Activated T-helper 1 cell treated with anti-CD3 and anti-CD28 coated beads, Interleukin-12 subunit alpha, Interleukin-12 subunit beta, Interleukin-2, Interleukin-4 antibody, amounts not matched to agents 30 ng/mL and 10 ng/mL and 1 ng/mL, durations not matched to agents 14 hours and 24 hours and 36 hours (primary cell): ENCODE measurements at regions not wholly inside any gene's neighbourhood (a gene's known extent, or its start where the extent isn't known, plus 50 kb on each side); places are given as distances from the start of the nearest gene placed in this dataset.
A peak's percentile ranks its signal among the peaks of the same experiment; 100 is the strongest.

ENCODE experiments used
- DNase-seq: peaks from one replicate; pipeline ENCODE4 v3.0.0; 2021; ENCODE audit warnings: low spot score
- H3K27ac Mint-ChIP-seq: one replicate; pipeline ENCODE4 v1.8.0; 2021; ENCODE audit warnings: mild to moderate bottlenecking, mixed read lengths
- H3K27me3 Mint-ChIP-seq: one replicate; pipeline ENCODE4 v1.8.0; 2022; ENCODE audit warnings: mild to moderate bottlenecking, moderate library complexity, mixed read lengths; ENCODE audit not compliant: insufficient read depth
- H3K36me3 Mint-ChIP-seq: one replicate; pipeline ENCODE4 v1.8.0; 2021; ENCODE audit warnings: low read depth, mixed read lengths
- H3K4me1 Mint-ChIP-seq: one replicate; pipeline ENCODE4 v1.8.0; 2021; ENCODE audit warnings: low read depth, mixed read lengths
- H3K4me3 Mint-ChIP-seq: one replicate; pipeline ENCODE4 v1.8.0; 2021; ENCODE audit warnings: mild to moderate bottlenecking, moderate library complexity, mixed read lengths
- H3K9me3 Mint-ChIP-seq: one replicate; pipeline ENCODE4 v1.8.0; 2021; ENCODE audit warnings: mixed read lengths
- intact Hi-C: fragments of 100-400 bp; cut with micrococcal nuclease; formaldehyde crosslinking; loops from one replicate; pipeline ENCODE4 v1.15.1; 2024

DNA sequence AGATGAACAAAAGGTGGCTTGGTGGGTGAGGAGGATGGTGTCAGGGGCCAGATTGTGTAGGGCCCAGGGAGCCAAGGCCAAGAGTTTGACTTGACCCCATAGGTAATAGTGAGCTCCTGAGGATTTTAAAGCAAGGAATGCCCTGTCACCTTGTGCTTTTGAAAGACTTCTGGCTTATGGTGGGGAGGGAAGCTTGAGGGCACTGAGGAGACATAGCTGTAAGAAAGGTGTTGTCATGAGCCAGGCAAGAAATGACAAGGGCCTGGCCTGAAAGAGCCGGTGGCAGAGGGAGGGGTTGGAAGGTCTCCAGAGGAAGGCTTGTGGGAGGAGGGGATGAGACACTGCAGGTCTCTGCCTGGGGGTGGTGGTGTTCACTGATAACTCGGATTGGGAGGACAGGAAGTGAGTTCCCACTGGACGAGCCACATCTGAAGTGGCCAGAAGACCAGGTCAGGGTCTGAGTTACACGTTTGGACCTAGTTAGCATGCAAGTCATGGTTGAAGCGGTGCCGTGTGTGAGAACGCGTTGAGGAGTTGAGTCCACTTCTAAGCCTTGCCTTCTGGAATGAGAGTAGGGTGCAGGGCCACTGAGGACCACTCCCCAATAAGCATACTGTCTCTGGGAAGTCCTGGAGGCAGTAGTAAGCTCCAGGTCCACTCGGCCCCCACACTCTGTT lies 64.3 kb downstream of the TET3 start:
- H3K27me3 Mint-ChIP-seq, result no peaks in the 10 kb centered on the region

DNA sequence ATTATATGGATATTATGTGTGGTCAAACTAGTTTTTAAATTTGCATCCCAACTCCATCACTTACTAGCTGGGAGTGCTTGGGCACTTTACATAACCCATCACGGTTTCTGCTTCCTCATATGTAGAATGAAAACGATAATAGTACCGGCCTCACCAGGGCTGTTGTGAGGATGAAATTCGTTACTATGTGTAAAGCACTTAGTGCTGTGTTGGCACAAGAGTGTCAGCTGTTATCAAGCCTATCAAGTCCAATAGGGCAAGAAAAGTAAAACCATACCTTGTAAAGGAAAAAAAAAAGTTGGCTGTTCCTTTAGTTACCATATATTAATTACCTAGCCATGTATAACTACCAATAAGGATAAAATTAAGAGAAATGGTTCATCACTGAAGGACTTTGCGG lies 65.4 kb downstream of the TET3 start:
- intact Hi-C loops, result no loop called here
- Mint-ChIP-seq H3K9me3 (no peaks in the 10 kb centered on the region), H3K27me3 (no peaks in the 10 kb centered on the region), H3K4me3 (no peak overlapping the region), H3K36me3 (peaks cover 10% of the 10 kb centered on the region), H3K27ac (no peak overlapping the region), H3K4me1 (peaks cover 17% of the 10 kb centered on the region)
- no peak for DNase-seq

More for the DNA sequence above, 64.3 kb downstream of the TET3 start:
- H3K4me1 Mint-ChIP-seq, result peaks cover 12% of the 10 kb centered on the region
- no peaks in the 10 kb centered on the region for H3K9me3 Mint-ChIP-seq
- DNase-seq, result no peak
- intact Hi-C loops, result no loop called here
- H3K36me3 Mint-ChIP-seq, result peaks cover 9% of the 10 kb centered on the region
- no peak overlapping the region for H3K4me3 Mint-ChIP-seq
- peak overlapping the region; percentile 24 for H3K27ac Mint-ChIP-seq

DNA sequence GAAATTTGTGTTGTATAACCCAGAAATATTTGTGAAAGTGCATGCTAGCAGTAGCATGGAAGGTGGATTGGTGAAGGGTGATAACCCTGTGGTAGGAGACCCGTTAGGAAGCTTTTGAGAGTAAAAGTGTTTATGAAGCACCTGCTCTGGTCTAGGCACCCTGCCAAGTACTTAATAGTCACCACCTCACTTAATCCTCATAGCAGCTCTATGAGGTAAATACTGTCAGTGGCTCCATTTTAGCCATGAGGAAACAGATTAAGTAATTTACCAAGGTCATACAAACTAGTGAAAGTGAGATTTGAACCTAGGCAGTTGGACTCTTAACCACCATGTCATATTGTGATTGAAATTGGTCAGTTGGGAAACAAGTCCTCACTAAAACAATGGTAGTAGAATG lies 66.8 kb downstream of the TET3 start:
- H3K27me3 Mint-ChIP-seq, result no peaks in the 10 kb centered on the region
- H3K27ac Mint-ChIP-seq, result no peak overlapping the region
- H3K4me3 Mint-ChIP-seq, result no peak overlapping the region
- H3K9me3 Mint-ChIP-seq, result no peaks in the 10 kb centered on the region
- intact Hi-C loops, result no loop called here
- peaks cover 17% of the 10 kb centered on the region for H3K4me1 Mint-ChIP-seq
- no peak for DNase-seq
- H3K36me3 Mint-ChIP-seq, result peaks cover 12% of the 10 kb centered on the region

DNA sequence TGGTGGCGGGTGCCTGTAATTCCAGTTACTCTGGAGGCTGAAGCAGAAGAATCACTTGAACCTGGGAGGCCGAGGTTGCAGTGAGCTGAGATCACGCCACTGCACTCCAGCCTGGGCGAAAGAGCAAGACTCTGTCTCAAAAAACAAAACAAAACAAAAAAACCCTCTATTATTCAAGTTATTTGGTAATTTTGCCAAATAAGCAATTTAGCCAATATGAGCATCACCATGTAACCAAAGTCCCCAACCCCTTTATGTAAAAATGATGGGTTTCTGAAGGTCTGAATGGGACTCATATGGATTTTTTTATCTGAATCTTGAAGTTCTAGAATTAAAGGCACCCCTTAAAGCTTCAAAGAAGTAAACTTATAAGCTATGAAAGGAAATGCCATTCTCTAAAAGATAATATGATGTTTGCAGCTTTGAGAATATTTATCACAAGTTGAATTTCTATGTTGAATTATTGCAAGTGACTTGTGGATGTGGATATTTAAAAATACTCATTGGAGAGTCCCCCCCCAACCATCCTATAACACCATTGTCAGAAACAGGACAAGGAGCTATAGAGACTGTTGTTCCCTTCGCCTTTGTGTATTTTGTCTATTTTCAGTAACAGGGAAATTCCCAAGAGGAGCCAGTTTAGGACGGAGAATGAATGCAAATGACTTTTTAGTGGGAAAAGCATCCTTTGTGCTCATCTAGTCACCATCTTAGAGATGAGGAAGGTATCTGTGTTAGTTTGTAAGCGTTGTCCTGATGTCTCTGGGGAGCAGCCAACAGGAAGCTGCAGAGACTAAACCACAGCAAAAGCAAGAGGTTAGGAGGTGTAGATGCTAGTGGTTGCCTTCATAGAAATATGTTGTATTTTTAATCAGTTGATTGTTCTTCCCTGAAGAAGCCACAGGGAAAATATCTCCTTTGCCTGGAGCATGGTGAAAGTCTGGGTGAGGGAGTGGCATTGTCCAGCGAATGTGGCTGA lies 68.3 kb downstream of the TET3 start:
- peak; percentile 27 for DNase-seq
- Mint-ChIP-seq H3K27me3 (no peaks in the 10 kb centered on the region), H3K4me1 (peaks cover 17% of the 10 kb centered on the region), H3K36me3 (peaks cover 8% of the 10 kb centered on the region), H3K4me3 (peak overlapping the region; percentile 31), H3K9me3 (no peaks in the 10 kb centered on the region), H3K27ac (peak overlapping the region; percentile 36)
- intact Hi-C loops, result no loop called here

DNA sequence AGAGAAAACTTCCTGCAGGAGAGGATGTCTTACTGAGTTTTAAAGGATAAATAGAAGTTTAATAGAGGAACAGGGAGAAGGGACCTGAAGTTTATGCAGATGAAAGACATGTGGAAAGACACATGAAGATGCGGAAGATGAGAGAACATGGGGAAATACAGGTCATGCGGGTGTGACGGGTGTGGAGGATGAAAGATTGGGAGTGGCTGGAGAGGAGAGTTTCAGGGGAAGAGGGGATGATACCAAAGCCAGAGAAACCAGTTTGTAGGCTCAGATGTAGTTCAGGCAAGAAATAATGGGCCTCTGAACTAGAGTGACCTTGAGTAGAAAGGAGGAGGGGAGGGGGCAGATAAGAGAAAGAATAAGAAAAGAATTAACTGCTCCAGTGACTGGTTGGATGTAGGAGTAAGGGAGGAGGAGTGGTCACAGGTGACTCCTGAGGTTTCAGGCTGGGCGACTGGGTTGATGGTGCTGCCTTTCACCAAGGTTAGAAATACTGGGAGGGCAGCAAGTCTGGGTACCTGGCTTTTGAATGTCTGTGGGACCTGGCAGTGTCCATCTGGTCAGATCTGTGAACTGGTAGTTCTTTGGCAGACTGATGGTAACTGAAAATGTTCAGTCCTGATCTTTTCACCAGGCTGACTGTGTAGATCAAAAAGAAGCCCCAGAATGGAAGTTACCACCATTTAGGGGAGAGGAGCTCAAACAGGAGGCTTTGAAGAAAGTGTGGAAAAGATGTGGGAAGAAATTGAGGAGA lies 69.4 kb downstream of the TET3 start:
- Mint-ChIP-seq H3K36me3 (peaks cover 8% of the 10 kb centered on the region), H3K4me1 (peaks cover 17% of the 10 kb centered on the region), H3K27ac (peak overlapping the region; percentile 26), H3K27me3 (no peaks in the 10 kb centered on the region), H3K4me3 (no peak overlapping the region), H3K9me3 (no peaks in the 10 kb centered on the region)
- DNase-seq, result no peak
- intact Hi-C loops, result no loop called here

DNA sequence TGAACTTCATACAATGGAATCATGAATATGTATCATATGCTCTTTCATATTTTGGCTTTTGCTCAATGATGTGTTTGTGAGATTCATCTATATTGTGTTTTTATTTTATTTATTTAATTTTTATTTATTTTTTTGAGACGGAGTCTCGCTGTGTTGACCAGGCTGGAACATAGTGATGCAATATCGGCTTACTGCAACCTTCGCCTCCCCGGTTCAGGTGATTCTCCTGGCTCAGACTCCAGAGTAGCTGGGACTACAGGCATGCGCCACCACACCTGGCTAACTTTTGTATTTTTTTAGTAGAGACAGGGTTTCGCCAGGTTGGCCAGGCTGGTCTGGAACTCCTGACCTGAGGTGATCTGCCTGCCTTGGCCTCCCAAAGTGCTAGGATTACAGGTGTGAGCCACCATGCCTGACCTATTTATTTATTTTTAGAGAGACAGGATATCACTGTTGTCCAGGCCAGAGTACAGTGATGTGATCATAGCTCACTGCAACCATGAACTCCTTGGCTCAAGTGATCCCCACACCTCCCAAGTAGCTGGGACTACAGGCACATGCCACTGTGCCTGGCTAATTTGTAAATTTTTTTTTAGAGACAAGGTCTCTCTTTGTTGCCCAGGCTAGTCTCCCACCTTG lies 74.5 kb downstream of the TET3 start:
- intact Hi-C loops, result no loop called here
- DNase-seq, result no peak
- Mint-ChIP-seq H3K27ac (no peak overlapping the region), H3K4me1 (peaks cover 3% of the 10 kb centered on the region), H3K36me3 (peaks cover 4% of the 10 kb centered on the region), H3K4me3 (no peak overlapping the region), H3K27me3 (no peaks in the 10 kb centered on the region), H3K9me3 (no peaks in the 10 kb centered on the region)

DNA sequence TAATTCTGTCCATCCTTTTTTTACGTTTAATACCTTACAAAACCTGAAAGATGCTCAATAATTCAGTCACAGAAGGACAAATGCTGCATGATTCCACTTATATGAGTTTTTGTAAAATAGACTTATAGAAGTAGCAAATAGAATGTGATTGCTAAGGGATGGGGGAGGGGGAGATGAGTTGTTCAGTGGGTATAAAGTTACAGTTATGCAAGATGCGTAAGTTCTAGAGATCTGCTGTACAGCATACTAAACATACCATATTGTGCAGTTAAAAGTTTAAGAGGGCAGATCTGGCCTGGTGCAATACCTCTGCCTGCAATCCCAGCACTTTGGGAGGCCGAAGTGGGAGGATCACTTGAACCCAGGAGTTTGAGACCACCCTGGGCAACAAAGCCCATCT lies 78.8 kb downstream of the TET3 start:
- Mint-ChIP-seq H3K27ac (no peak overlapping the region), H3K4me1 (no peaks in the 10 kb centered on the region), H3K27me3 (peaks cover 2% of the 10 kb centered on the region), H3K4me3 (no peak overlapping the region), H3K36me3 (peaks cover 7% of the 10 kb centered on the region), H3K9me3 (no peaks in the 10 kb centered on the region)
- no peak for DNase-seq
- intact Hi-C loops, result no loop called here

DNA sequence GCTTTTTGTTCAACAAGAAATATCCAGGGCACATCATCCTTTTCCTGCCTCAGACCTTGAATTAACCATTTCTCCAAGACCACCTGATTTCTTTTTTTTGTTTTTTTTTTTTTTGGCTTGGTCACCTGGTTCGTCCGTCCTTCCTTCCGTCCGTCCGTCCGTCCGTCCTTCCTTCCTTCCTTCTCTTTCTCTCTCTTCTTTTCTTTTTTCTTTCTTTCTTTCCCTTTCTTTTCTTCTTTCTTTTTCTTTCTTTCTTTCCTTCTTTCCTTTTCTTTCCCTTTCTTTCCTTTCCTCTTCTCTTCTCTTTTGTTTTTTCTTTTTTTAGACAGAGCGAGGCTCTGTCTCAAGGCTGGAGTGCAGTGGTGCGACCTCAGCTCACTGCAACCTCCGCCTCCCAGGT lies 80.7 kb downstream of the TET3 start:
- no peak overlapping the region for H3K27ac Mint-ChIP-seq
- H3K9me3 Mint-ChIP-seq, result no peaks in the 10 kb centered on the region
- H3K4me1 Mint-ChIP-seq, result no peaks in the 10 kb centered on the region
- H3K4me3 Mint-ChIP-seq, result no peak overlapping the region
- intact Hi-C loops, result no loop called here
- peaks cover 6% of the 10 kb centered on the region for H3K36me3 Mint-ChIP-seq
- peaks cover 2% of the 10 kb centered on the region for H3K27me3 Mint-ChIP-seq
- no peak for DNase-seq

DNA sequence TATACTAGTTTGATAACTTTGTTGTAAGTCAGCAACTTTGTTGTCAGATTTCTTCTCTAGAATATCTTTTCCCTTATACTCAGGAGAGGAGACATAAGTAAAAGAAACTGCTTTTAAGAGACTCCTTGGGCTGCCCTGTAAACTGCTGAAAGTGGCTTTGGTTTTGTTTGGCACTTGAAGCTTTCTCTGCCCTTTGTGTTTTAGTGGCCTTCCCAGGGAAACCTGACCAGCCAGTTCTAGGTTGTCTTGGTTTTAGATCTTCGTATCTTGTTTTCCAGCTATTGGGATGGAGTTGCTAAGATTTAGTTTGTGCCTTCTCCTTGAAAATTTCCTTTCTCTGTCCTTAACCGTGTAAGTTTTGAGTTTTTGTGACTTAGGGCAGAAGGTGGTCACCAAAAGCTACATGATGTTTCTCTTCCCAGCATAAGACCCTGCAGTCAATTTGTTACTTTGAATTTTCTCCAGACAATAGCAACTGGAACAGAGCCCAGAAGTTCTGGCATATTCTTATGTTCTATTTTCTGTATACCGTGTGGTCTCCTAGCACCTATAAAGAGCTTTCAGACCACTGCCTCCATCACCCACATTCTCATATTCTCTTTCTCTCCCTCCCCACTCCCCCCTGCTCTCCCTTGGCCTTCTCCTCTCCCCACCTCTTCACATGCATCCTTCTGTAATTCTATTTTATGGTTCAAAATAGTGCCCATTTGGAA lies 81.1 kb downstream of the BOLA3 start:
- Mint-ChIP-seq H3K27me3 (peaks cover 2% of the 10 kb centered on the region), H3K36me3 (peaks cover 6% of the 10 kb centered on the region), H3K9me3 (no peaks in the 10 kb centered on the region), H3K27ac (no peak overlapping the region), H3K4me1 (no peaks in the 10 kb centered on the region), H3K4me3 (no peak overlapping the region)
- DNase-seq, result no peak
- intact Hi-C loops, result no loop called here

DNA sequence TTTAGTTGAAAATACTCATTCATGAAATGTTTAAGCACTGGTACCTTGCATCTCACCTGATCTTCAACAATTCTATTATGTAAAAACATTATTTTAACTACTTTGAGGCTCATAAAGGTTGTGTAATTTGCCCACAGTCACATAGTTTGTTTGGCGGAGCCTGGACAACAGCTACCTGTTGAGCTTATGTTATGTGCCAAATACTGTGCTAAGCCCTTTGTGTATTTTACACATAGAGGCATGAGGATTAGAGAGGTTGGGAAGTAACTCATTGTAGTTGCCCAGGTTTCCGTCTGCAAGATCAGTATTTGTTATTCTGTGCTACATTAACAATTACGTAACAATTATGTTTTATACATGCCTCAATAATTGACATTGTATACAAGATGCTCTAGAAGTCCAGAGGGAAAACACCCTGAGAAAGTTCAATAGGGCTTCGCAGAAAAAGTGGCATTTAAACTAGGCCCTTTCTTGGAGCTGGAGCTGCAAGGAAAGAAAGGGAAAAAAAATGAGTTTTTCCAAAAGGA lies 80.4 kb downstream of the BOLA3 start:
- Mint-ChIP-seq H3K4me1 (no peaks in the 10 kb centered on the region), H3K4me3 (no peak overlapping the region), H3K27ac (no peak overlapping the region), H3K9me3 (no peaks in the 10 kb centered on the region), H3K36me3 (peaks cover 6% of the 10 kb centered on the region), H3K27me3 (peaks cover 2% of the 10 kb centered on the region)
- DNase-seq, result no peak
- intact Hi-C loops, result no loop called here

DNA sequence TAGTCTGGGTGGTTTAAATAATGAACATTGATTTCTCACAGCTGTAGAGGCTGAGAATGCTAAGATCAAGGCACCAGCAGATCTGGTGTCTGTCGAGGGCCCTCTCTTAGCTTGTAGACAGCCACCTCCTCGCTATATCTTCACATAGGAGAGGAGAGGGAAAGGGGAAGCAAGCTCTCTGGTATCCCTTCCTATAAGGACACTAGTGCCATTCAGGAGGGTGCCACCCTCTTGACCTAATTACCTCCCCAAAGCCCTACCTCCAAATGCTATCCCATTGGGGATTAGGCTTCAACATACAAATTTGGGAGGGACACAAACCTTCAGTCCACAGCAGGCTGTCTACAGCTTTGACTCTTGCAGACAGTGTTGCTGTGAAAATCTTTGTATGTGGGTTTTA lies 76.7 kb downstream of the BOLA3 start:
- Mint-ChIP-seq H3K27me3 (no peaks in the 10 kb centered on the region), H3K4me1 (peaks cover 5% of the 10 kb centered on the region), H3K4me3 (no peak overlapping the region), H3K36me3 (peaks cover 9% of the 10 kb centered on the region), H3K9me3 (no peaks in the 10 kb centered on the region), H3K27ac (no peak overlapping the region)
- DNase-seq, result no peak
- intact Hi-C loops, result no loop called here

DNA sequence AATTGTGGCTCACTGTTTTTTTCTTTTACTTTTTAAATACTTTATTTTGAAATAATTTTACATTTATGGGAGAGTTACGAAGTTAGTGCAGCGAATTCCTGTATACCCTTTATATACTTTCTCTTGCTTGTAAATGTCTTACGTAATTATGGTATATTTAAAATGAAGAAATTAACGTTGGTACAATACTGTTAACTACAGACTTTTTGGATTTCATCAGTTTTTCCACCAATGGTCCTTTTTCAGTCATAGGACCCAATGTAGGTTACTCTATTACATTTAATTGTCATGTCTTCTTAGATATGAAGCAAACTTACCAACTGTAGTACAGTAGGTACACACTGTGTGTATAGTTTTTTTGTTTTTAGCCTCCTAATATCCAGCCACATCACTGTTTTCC lies 76.3 kb downstream of the BOLA3 start:
- H3K4me1 Mint-ChIP-seq, result peaks cover 5% of the 10 kb centered on the region
- no peaks in the 10 kb centered on the region for H3K9me3 Mint-ChIP-seq
- no peak for DNase-seq
- no peaks in the 10 kb centered on the region for H3K27me3 Mint-ChIP-seq
- no peak overlapping the region for H3K4me3 Mint-ChIP-seq
- intact Hi-C loops, result no loop called here
- H3K27ac Mint-ChIP-seq, result no peak overlapping the region
- H3K36me3 Mint-ChIP-seq, result peaks cover 10% of the 10 kb centered on the region
